ENCODE measurements at regions not wholly inside any gene's neighbourhood (a gene's known extent, or its start where the extent isn't known, plus 50 kb on each side); places are given as distances from the start of the nearest gene placed in this dataset.

DNA sequence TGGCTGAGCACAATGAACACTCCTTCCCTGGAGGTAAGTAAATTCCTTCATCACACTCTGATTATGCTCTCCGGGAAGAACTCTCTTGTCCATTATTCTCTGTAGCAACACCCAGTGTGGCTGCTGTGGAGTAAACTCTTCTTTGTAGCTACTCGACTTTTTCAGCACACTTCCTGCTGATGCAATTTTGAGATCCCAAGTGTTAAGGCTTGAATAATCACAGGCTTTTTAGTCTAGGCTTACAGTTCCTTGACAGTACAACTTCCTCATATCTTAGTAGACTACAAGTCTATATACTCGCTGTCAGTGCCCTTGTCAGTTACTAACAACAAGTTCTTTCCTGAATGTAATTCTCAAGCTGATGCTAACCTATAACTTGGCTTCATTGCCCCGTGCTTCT lies 301.8 kb upstream of the API5 start:
- 43% methylated on average over 1 of the region's 4 CpGs for WGBS (ENCODE audit: insufficient coverage)
- Mint-ChIP-seq H3K27me3 (ENCODE audit: low read depth in 3 of 3) (peaks cover 0 to 1% (median 0%) of the 10 kb centered on the region in 3 donors), H3K27ac (no peak overlapping the region), H3K4me1 (no peaks in the 10 kb centered on the region), H3K36me3 (no peaks in the 10 kb centered on the region), H3K4me3 (no peak overlapping the region), H3K9me3 (peaks cover 6 to 20% (median 7%) of the 10 kb centered on the region in 7 donors)
- H3K79me2 ChIP-seq (ENCODE audit: insufficient read depth, low read length), result no peaks in the 10 kb centered on the region
- H3K9ac ChIP-seq (ENCODE audit: insufficient read depth, low read length, poor library complexity, severe bottlenecking), result no peak overlapping the region
- H3K4me2 ChIP-seq (replicated peaks; ENCODE audit: extremely low read depth, low read length, poor library complexity, severe bottlenecking), result no peak overlapping the region
- H2AFZ ChIP-seq (ENCODE audit: insufficient read depth, low read depth, low read length, poor library complexity, severe bottlenecking), result no peak overlapping the region
- no peaks in the 10 kb centered on the region for H3K4me1 ChIP-seq (ENCODE audit: control insufficient read depth in 1 of 2, insufficient read depth in 2 of 2, low read length in 2 of 2)
- intact Hi-C loops (cut with micrococcal nuclease), result no loop called here
- H4K20me1 ChIP-seq (ENCODE audit: insufficient read depth, low read length), result no peaks in the 10 kb centered on the region
- peaks cover 9% of the 10 kb centered on the region in 2 donors for H3K9me3 ChIP-seq (replicated peaks in 1 of 2; ENCODE audit: control insufficient read depth in 1 of 2, insufficient read depth in 1 of 2, low read length in 2 of 2)
- TF ChIP-seq, protein P1, sequence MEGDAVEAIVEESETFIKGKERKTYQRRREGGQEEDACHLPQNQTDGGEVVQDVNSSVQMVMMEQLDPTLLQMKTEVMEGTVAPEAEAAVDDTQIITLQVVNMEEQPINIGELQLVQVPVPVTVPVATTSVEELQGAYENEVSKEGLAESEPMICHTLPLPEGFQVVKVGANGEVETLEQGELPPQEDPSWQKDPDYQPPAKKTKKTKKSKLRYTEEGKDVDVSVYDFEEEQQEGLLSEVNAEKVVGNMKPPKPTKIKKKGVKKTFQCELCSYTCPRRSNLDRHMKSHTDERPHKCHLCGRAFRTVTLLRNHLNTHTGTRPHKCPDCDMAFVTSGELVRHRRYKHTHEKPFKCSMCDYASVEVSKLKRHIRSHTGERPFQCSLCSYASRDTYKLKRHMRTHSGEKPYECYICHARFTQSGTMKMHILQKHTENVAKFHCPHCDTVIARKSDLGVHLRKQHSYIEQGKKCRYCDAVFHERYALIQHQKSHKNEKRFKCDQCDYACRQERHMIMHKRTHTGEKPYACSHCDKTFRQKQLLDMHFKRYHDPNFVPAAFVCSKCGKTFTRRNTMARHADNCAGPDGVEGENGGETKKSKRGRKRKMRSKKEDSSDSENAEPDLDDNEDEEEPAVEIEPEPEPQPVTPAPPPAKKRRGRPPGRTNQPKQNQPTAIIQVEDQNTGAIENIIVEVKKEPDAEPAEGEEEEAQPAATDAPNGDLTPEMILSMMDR (IDR thresholded peaks at IDR 0.05), result no peak
- H3K4me3 ChIP-seq (replicated peaks in 1 of 3; ENCODE audit: low read depth in 2 of 3, low read length in 3 of 3), result no peak overlapping the region
- H3K27ac ChIP-seq (ENCODE audit: low read depth in 1 of 2, low read length in 2 of 2), result no peak overlapping the region
- no peaks in the 10 kb centered on the region for H3K27me3 ChIP-seq (ENCODE audit: control insufficient read depth in 2 of 2, insufficient read depth in 2 of 2, low read length in 2 of 2)
- DNase-seq, result no peak
- no peaks in the 10 kb centered on the region for H3K36me3 ChIP-seq (replicated peaks in 1 of 2; ENCODE audit: control insufficient read depth in 1 of 2, insufficient read depth in 2 of 2, low read length in 2 of 2)

GRCh38 chr11:43012606-43013005 lies 299.2 kb upstream of the API5 start:
- Histone ChIP-seq H2AFZ (ENCODE audit: insufficient read depth, low read depth, low read length, poor library complexity, severe bottlenecking) (no peak overlapping the region), H4K20me1 (ENCODE audit: insufficient read depth, low read length) (no peaks in the 10 kb centered on the region), H3K9ac (ENCODE audit: insufficient read depth, low read length, poor library complexity, severe bottlenecking) (no peak overlapping the region), H3K27ac (ENCODE audit: low read depth in 1 of 2, low read length in 2 of 2) (no peak overlapping the region), H3K36me3 (replicated peaks in 1 of 2; ENCODE audit: control insufficient read depth in 1 of 2, insufficient read depth in 2 of 2, low read length in 2 of 2) (no peaks in the 10 kb centered on the region), H3K4me1 (ENCODE audit: control insufficient read depth in 1 of 2, insufficient read depth in 2 of 2, low read length in 2 of 2) (no peaks in the 10 kb centered on the region), H3K9me3 (replicated peaks in 1 of 2; ENCODE audit: control insufficient read depth in 1 of 2, insufficient read depth in 1 of 2, low read length in 2 of 2) (no peaks in the 10 kb centered on the region), H3K27me3 (ENCODE audit: control insufficient read depth in 2 of 2, insufficient read depth in 2 of 2, low read length in 2 of 2) (no peaks in the 10 kb centered on the region), H3K79me2 (ENCODE audit: insufficient read depth, low read length) (no peaks in the 10 kb centered on the region), H3K4me2 (replicated peaks; ENCODE audit: extremely low read depth, low read length, poor library complexity, severe bottlenecking) (no peak overlapping the region), H3K4me3 (replicated peaks in 1 of 3; ENCODE audit: low read depth in 2 of 3, low read length in 3 of 3) (no peak overlapping the region)
- WGBS (ENCODE audit: insufficient coverage), result no CpG with 5 or more reads among the region's 2 CpGs
- Mint-ChIP-seq H3K4me1 (no peaks in the 10 kb centered on the region), H3K4me3 (no peak overlapping the region), H3K27me3 (ENCODE audit: low read depth in 3 of 3) (peaks cover 0 to 1% (median 0%) of the 10 kb centered on the region in 3 donors), H3K9me3 (peaks cover 2 to 9% (median 4%) of the 10 kb centered on the region in 7 donors), H3K36me3 (no peaks in the 10 kb centered on the region), H3K27ac (no peak overlapping the region)
- no peak for DNase-seq
- TF ChIP-seq, protein P1 (IDR thresholded peaks at IDR 0.05), result no peak
- intact Hi-C loops (cut with micrococcal nuclease), result no loop called here
